IPS-NIHi11 (cell line): ENCODE measurements at regions not wholly inside any gene's neighbourhood (a gene's known extent, or its start where the extent isn't known, plus 50 kb on each side); places are given as distances from the start of the nearest gene placed in this dataset.

Experiments used
- DNase-seq: peaks from one replicate; pipeline ENCODE4 v3.0.0; 2012; ENCODE audit warnings: mixed read lengths, low spot score

DNA sequence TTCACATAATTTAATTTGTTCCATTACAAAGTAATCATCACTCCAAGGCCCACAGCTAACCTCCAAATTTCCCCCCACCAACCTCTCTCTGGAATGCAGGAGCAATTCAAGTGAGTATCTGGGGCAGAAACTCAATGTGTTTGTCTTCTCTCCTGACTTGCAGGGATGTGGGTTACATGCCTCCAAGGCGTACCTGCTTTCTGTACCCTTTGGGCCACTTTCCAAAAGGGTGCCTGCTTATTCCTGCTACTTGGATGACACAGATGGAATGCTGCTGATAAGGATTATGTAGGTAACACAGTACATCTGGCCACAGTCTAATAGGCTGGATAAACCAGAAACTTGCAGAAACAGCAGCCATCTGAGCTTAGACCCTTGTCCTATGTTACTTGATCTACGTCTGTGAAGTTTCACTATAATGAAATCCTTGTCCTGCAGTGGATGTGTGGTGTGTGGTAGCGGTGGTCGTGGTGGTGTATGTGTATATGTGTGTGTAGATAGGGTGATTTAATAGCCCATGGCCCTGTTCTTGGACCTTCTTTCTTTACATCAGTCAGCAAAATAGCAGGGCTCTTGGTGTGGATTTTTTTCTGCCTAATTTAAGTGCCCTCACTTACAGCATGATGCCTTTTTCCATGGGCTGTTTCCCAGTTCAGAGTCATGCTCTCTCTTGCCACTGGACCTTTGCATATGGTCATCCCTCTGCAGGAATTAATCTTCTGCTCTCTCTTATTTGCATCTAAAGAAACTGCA lies 175.9 kb downstream of the ZDHHC21 start:
- DNase-seq: no peak

- DNase-seq: no peak
These were observed 176.6 kb downstream of the ZDHHC21 start for GRCh38 chr9:14516656-14517055.

GRCh38 chr9:14515571-14516198 lies 177.5 kb downstream of the ZDHHC21 start:
- peak; percentile 44 for DNase-seq

DNA sequence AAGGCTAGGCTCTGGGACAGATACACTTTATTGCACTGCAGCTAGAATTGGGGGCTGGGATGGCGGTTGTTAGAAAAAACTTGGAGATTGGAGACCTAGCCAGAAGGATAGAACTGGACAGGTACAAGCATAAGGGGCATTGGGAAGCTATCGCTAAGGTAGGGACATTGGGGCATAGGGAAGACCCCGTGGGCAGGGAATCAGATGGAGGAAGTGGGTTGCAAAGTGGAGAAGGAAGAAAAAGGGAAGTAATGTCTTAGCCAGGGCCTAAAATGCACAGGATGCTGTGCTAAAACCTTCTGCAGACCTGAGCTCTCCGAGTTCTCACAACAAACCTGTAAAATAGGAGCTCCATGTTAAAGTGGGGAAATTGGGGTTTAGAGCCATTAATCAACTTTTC lies 178.2 kb downstream of the ZDHHC21 start:
- DNase-seq: no peak

GRCh38 chr9:14512942-14513341 lies 180.3 kb downstream of the ZDHHC21 start:
- no peak for DNase-seq

DNA sequence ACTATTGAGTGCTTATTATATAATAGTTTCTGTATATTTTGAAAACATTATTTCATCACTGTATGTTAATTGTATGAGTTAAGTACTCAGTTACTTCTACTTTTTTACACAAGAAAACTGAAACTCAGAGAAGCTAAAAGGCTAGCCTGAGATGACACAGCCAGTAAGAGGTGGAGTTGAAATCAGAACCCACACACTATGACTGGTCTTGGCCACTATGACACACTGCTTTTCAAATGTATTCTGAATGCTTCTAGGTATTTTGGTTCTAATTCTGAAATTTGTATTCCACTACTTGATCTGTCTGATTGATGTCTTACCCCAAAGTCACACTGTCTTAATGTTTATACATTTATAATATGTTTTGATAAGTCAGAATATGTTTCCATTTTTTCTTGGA lies 181.8 kb downstream of the ZDHHC21 start:
- DNase-seq: no peak

GRCh38 chr9:14508884-14509283 lies 184.3 kb downstream of the ZDHHC21 start:
- no peak for DNase-seq

DNA sequence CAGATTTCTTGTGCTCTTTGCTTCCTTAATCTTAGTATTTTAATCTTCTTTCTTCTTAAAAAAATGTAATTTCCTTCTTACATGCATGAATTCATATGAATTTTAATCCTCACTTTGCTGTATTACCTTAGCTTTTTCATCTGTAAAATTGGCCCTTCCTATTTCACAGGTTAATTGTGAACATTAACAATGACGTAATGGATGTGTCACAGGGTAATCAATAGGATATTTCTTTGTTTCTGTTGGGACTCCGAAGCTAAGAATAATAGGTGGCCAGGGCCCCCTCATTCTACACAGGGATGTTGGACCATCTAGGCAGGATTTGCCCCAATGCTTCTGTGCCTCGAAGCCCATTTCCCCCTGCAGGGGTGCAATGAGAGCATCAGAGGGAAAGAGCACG lies 187.4 kb upstream of the NFIB start:
- no peak for DNase-seq

DNA sequence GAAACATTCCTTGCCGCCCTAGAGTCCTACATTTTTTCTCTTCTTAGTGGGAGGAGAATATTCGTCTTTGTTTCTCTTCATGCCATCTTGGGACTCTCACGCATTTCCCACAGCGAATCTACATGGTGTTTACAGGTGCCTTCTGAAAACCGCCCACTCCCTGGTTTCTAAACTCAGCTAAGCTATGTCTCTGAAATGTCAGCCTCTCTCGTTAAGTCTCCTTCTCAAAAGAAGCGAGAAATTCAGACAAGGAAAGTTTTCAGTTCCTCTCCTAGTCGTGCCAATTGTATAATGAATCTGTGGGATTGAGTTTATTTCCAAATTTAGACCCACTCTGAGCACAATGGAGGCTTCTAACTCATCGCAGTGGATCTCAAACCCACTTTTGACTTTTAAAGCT lies 186.8 kb upstream of the NFIB start:
- DNase-seq: no peak

DNA sequence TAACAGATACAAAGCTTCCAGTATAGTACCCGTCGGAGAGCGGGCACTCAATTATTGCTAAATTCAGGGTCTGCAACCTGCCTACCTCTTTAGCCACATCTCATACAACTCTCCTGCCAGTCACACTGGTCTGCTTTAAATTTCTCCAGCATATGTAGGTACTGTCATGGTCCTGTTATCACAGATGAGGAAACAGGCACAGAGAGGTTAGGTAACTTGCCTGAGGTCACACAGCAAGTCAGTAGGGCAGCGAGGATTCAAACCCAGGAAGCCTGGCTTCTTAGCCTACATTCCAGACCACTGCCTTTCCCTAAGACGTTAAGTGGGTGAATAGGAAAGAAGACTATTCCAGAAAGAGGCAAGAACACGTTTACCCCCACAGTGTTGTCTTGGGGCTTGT lies 186.0 kb upstream of the NFIB start:
- no peak for DNase-seq

DNA sequence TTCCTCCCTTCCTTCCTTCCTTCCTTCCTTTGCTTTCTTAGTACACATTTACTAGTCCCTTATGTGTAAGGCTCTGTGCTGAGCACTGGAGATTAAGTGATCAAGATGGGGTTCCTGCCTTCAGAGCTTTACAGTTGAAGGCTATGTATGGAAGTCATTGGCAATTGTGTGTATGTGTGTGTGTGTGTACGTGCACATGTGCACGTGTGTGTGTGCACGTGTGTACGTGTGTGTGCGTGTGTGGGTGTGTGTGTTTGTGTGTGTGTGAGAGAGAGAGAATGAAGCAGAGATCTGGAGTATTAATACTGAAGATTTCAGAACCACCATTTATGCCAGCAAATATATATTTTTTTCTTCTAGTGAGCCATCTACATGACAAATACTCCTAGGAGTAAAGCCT lies 184.9 kb upstream of the NFIB start:
- no peak for DNase-seq

GRCh38 chr9:14497476-14497875 lies 183.5 kb upstream of the NFIB start:
- DNase-seq: no peak

DNA sequence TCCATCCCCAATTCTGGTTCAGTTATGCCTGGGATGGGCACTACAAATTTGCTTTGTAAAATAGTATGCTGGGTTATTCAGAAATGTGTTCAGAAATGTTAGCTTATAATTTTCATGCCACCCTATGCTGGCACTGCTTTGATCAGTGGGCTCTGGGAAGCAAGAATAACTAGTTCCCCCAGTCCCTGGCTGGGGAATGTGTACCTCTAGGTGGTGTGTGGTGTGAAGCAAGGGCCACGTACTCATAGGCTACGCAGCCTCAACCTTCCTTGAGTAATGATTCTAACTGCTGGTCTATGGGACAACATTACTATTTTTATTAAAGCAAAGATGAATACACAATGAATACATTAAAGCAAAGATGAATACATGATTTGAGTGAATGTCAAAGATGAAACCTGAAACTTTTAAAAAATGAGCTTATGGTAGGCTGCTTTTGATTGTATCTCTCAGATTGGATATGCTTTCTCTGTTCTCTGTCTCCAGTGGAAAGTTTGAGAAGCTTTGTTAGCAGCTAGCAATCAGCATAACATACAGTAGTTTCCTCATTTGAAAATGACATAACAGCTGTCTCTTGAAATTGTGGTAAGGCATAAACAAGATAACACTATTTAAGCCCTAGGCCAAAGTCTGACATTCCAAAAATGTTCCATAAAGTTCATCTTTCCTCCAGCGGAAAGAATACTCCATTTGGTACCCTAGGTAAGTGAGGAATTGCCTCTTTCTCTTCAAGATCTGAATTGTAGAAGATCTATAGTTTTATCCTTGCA lies 174.7 kb upstream of the NFIB start:
- no peak for DNase-seq

GRCh38 chr9:14487547-14488185 lies 173.7 kb upstream of the NFIB start:
- no peak for DNase-seq

GRCh38 chr9:14485366-14485765 lies 171.4 kb upstream of the NFIB start:
- DNase-seq: no peak

GRCh38 chr9:14482856-14483255 lies 168.9 kb upstream of the NFIB start:
- no peak for DNase-seq

DNA sequence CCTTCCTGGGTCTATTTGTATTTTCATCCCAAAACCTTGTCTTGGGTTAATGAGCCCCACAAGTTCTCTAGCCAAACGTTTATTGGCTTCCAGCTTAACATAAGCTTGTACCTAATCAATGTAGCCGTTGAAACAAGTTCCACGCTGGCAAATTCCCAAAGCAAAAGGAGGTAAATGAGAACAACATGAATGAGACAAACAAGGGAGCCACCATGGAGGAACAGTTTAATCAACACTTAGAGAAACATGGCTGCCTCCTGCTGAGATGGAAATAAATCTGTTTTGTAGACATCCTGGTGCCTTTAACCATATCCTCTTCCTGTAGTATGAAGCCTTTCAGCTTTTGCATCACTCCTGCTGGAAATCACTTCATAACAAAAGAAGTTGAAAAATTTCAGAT lies 166.6 kb upstream of the NFIB start:
- no peak for DNase-seq

DNA sequence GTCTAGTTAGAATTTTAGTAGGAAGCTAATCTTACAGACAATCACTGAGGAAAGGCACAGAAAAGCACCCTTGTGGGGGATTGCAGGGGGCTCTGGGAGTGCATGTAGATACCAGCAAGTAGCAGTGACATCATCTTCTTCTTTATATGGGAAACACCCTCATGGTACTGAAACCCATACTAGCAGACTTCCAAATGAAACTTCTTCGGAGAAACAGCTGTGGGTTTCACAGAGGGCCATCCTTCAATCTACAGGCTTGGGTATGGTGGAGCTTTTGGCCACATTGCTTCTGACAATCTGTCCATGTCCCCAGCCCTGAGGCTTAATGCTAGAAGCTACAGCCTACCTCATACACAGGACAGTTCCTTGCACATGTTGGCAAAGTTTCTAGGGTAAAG lies 165.2 kb upstream of the NFIB start:
- no peak for DNase-seq

GRCh38 chr9:14478175-14479162 lies 164.5 kb upstream of the NFIB start:
- DNase-seq: no peak

DNA sequence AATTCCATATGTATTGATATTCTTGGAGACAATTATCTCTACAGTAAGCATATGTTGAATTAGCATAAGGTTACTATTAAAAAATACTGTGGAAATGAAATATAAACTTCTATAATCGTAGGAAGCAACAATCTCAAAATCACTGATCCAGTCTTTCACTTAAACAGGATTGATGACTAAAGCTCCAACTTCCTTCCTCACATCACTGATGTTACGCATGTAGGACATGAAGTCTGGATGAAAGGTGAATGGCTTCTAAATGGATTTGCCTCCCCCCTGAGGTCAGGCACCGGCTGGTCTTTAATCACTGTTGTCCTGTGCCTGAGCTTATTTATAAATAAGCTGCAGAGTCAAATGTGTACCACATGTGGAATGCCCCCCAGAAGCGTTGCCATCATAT lies 157.1 kb upstream of the NFIB start:
- no peak for DNase-seq

- no peak for DNase-seq
These were observed 153.9 kb upstream of the NFIB start for GRCh38 chr9:14467675-14468374.
